Caki2 (cell line): ENCODE measurements at regions not wholly inside any gene's neighbourhood (a gene's known extent, or its start where the extent isn't known, plus 50 kb on each side); places are given as distances from the start of the nearest gene placed in this dataset.
"Not testable (repeated sequence)": the region's sequence is repeated elsewhere in the genome, so short reads cannot be mapped to it uniquely, and the experiment has no call there.

Source experiments
- DNase-seq: peaks from one replicate; pipeline ENCODE4 v3.0.0-alpha.2; 2015; ENCODE audit warnings: low read depth
- in situ Hi-C: cut with HindIII; loops from 2 replicates; pipeline ENCODE4 v1.10.0; 2016; ENCODE audit warnings: low sequenced_read_pairs, low pct_unique_long_range_greater_than_20kb, mixed read lengths

GRCh38 chr12:46515829-46516228 lies 143.3 kb upstream of the SLC38A2 start:
- no peak for DNase-seq
- in situ Hi-C loops, result no loop called here

GRCh38 chr12:46514886-46515285 lies 142.3 kb upstream of the SLC38A2 start:
- no peak for DNase-seq

GRCh38 chr12:46510257-46510656 lies 137.7 kb upstream of the SLC38A2 start:
- in situ Hi-C loops, DNase-seq: not testable (repeated sequence)

More at GRCh38 chr12:46514886-46515285, 142.3 kb upstream of the SLC38A2 start:
- in situ Hi-C loops, result no loop called here

GRCh38 chr12:46509135-46509534 lies 136.6 kb upstream of the SLC38A2 start:
- DNase-seq, result no peak
- in situ Hi-C loops, result no loop called here

GRCh38 chr12:46508651-46509050 lies 136.1 kb upstream of the SLC38A2 start:
- in situ Hi-C loops, result no loop called here

GRCh38 chr12:46507766-46508165 lies 135.2 kb upstream of the SLC38A2 start:
- in situ Hi-C loops, result no loop called here
- peak; percentile 23 for DNase-seq

More at GRCh38 chr12:46508651-46509050, 136.1 kb upstream of the SLC38A2 start:
- DNase-seq, result no peak

- in situ Hi-C loops, result no loop called here
Observed at GRCh38 chr12:46506961-46507360, 134.4 kb upstream of the SLC38A2 start.

GRCh38 chr12:46506198-46506597 lies 133.6 kb upstream of the SLC38A2 start:
- no peak for DNase-seq
- in situ Hi-C loops, result no loop called here

More at GRCh38 chr12:46506961-46507360, 134.4 kb upstream of the SLC38A2 start:
- no peak for DNase-seq

- DNase-seq, result no peak
- in situ Hi-C loops, result no loop called here
Observed at GRCh38 chr12:46504494-46504893, 131.9 kb upstream of the SLC38A2 start.

GRCh38 chr12:46503637-46504175 lies 131.1 kb upstream of the SLC38A2 start:
- in situ Hi-C loops, result no loop called here
- DNase-seq, result no peak

GRCh38 chr12:46500673-46501072 lies 128.1 kb upstream of the SLC38A2 start:
- in situ Hi-C loops, result no loop called here
- DNase-seq, result no peak

GRCh38 chr12:46499901-46500300 lies 127.3 kb upstream of the SLC38A2 start:
- in situ Hi-C loops, result no loop called here
- DNase-seq, result no peak

GRCh38 chr12:46499226-46499625 lies 126.7 kb upstream of the SLC38A2 start:
- in situ Hi-C loops, result no loop called here
- DNase-seq, result no peak

- in situ Hi-C loops, result no loop called here
- no peak for DNase-seq
Observed at GRCh38 chr12:46497739-46498138, 125.2 kb upstream of the SLC38A2 start.

GRCh38 chr12:46494424-46494823 lies 121.9 kb upstream of the SLC38A2 start:
- peak; percentile 17 for DNase-seq

GRCh38 chr12:46493834-46494181 lies 121.2 kb upstream of the SLC38A2 start:
- in situ Hi-C loops, result no loop called here
- DNase-seq, result no peak

More at GRCh38 chr12:46494424-46494823, 121.9 kb upstream of the SLC38A2 start:
- in situ Hi-C loops, result no loop called here

- DNase-seq, result no peak
- in situ Hi-C loops, result no loop called here
Observed at GRCh38 chr12:46493150-46493833, 120.7 kb upstream of the SLC38A2 start.

GRCh38 chr12:46492471-46493085 lies 120.0 kb upstream of the SLC38A2 start:
- DNase-seq, result peak; percentile 50
- in situ Hi-C loops, result no loop called here

- in situ Hi-C loops, result no loop called here
- DNase-seq, result no peak
Observed at GRCh38 chr12:46491548-46491947, 119.0 kb upstream of the SLC38A2 start.

- in situ Hi-C loops, result no loop called here
- DNase-seq, result no peak
Observed at GRCh38 chr12:46490635-46491034, 118.1 kb upstream of the SLC38A2 start.
